ENCODE measurements at regions not wholly inside any gene's neighbourhood (a gene's known extent, or its start where the extent isn't known, plus 50 kb on each side); places are given as distances from the start of the nearest gene placed in this dataset.
A peak's percentile ranks its signal among the peaks of the same experiment; 100 is the strongest.

- TF ChIP-seq PAXIP1 (CRISPR knock-in tag; conservative IDR thresholded peaks at IDR 0.05) (peak; percentile 54), PLRG1 (conservative IDR thresholded peaks at IDR 0.05) (no peak), BRD4 (CRISPR knock-in tag; IDR thresholded peaks at IDR 0.05) (no peak), SAP130 (CRISPR knock-in tag; IDR thresholded peaks at IDR 0.05; ENCODE audit: low read depth) (peak; percentile 40; the same call in 1 of the 2 replicates), EP300 (IDR thresholded peaks at IDR 0.05; ENCODE audit: low read depth in 2 of 2, low read length in 2 of 2) (no peak), EP300 (CRISPR knock-in tag; IDR thresholded peaks at IDR 0.05; ENCODE audit: borderline replicate concordance) (peak; percentile 61; the same call in 1 of the 2 replicates), ZBTB8A (CRISPR knock-in tag; IDR thresholded peaks at IDR 0.05; ENCODE audit: borderline replicate concordance, low read depth) (no peak), FOXA1 (IDR thresholded peaks at IDR 0.05) (no peak), FOXA1 (CRISPR knock-in tag; IDR thresholded peaks at IDR 0.05) (peak; percentile 83), ATF1 (CRISPR knock-in tag; IDR thresholded peaks at IDR 0.05) (no peak), U2AF2 (IDR thresholded peaks at IDR 0.05; ENCODE audit: low read depth, low read length) (no peak), ZNF256 (CRISPR knock-in tag; conservative IDR thresholded peaks at IDR 0.05) (no peak), ATF3 (CRISPR knock-in tag; IDR thresholded peaks at IDR 0.05) (0 out of 2 replicates have a peak, but pooled peaks have one; percentile 34), CHCHD3 (CRISPR knock-in tag; IDR thresholded peaks at IDR 0.05) (no peak), GPBP1L1 (CRISPR knock-in tag; IDR thresholded peaks at IDR 0.05) (no peak), NFAT5 (CRISPR knock-in tag; IDR thresholded peaks at IDR 0.05) (no peak), MAFF (IDR thresholded peaks at IDR 0.05; ENCODE audit: low read depth, low read length) (no peak), JUN (CRISPR knock-in tag; IDR thresholded peaks at IDR 0.05) (no peak), AGO2 (optimal IDR thresholded peaks at IDR 0.05; ENCODE audit: low read depth, low read length) (no peak), NR0B2 (CRISPR knock-in tag; IDR thresholded peaks at IDR 0.05) (no peak)
Measured at GRCh38 chr20:11216451-11217314, 542.9 kb upstream of the JAG1 start (continued).
